ENCODE measurements at regions not wholly inside any gene's neighbourhood (a gene's known extent, or its start where the extent isn't known, plus 50 kb on each side); places are given as distances from the start of the nearest gene placed in this dataset.

GRCh38 chr5:6222121-6222520 lies 156.2 kb downstream of the MED10 start:
- dilution Hi-C loops (cut with MboI; ENCODE audit: extremely low pct_ligation_motif_present, low sequenced_read_pairs) = no loop called here

More at GRCh38 chr5:6222121-6222520, 156.2 kb downstream of the MED10 start:
- Histone ChIP-seq H3K4me1 (ENCODE audit: control insufficient read depth, extremely low read depth, insufficient read depth, low read length) (no peaks in the 10 kb centered on the region), H4K20me1 (replicated peaks; ENCODE audit: control insufficient read depth, extremely low read depth, insufficient read depth, low read length) (no peaks in the 10 kb centered on the region), H3K27me3 (ENCODE audit: control insufficient read depth in 2 of 2, insufficient read depth in 2 of 2, low read length in 2 of 2) (no peaks in the 10 kb centered on the region), H3K36me3 (ENCODE audit: control insufficient read depth in 2 of 2, extremely low read depth in 1 of 2, insufficient read depth in 2 of 2, low read length in 2 of 2) (no peaks in the 10 kb centered on the region), H3K4me2 (ENCODE audit: insufficient read depth, low read length) (no peak overlapping the region), H3K79me2 (ENCODE audit: control insufficient read depth, insufficient read depth, low read length) (no peaks in the 10 kb centered on the region), H3K9me1 (replicated peaks; ENCODE audit: control insufficient read depth, extremely low read depth, insufficient read depth, low read length) (no peaks in the 10 kb centered on the region), H2AFZ (ENCODE audit: low read depth, low read length) (no peak overlapping the region), H3K27ac (ENCODE audit: insufficient read depth, low read depth, low read length) (no peak overlapping the region), H3K9ac (replicated peaks; ENCODE audit: extremely low read depth, insufficient read depth, low read length) (no peak overlapping the region), H3K9me3 (replicated peaks; ENCODE audit: control insufficient read depth, insufficient read depth, low read length) (no peaks in the 10 kb centered on the region), H3K4me3 (replicated peaks in 1 of 3; ENCODE audit: insufficient read depth in 1 of 3, low read depth in 1 of 3, low read length in 3 of 3) (no peak overlapping the region)
- DNase-seq (ENCODE audit: low read depth, low spot score) (no peak), FAIRE-seq (no peak)
- ChIA-PET CTCF (no interaction called here), POLR2A (no interaction called here)
- TF ChIP-seq MAX (IDR thresholded peaks at IDR 0.05; ENCODE audit: insufficient read depth, insufficient read length) (no peak), POLR2A (IDR thresholded peaks at IDR 0.05; ENCODE audit: low read depth, low read length) (no peak), FOS (IDR thresholded peaks at IDR 0.05; ENCODE audit: borderline replicate concordance, insufficient read depth, low read length) (no peak), MYC (IDR thresholded peaks at IDR 0.05; ENCODE audit: low read depth, low read length) (no peak), EZH2 (IDR thresholded peaks at IDR 0.05; ENCODE audit: borderline replicate concordance, low read depth, low read length, severe bottlenecking) (no peak), POLR2AphosphoS5 (IDR thresholded peaks at IDR 0.05; ENCODE audit: insufficient read depth, low read depth, low read length) (no peak), CTCF (IDR thresholded peaks at IDR 0.05; ENCODE audit: extremely low read depth in 1 of 2, insufficient read depth in 1 of 2, low read depth in 1 of 2, low read length in 2 of 2) (no peak), JUN (IDR thresholded peaks at IDR 0.05; ENCODE audit: borderline replicate concordance, insufficient read depth, insufficient read length, low read depth) (no peak), GATA2 (IDR thresholded peaks at IDR 0.05; ENCODE audit: insufficient read depth, insufficient read length, low read depth, low read length) (no peak)
- intact Hi-C loops (cut with micrococcal nuclease) = no loop called here
- BruUV-seq (replicated peaks) = no TSS peak
